ENCODE measurements at regions not wholly inside any gene's neighbourhood (a gene's known extent, or its start where the extent isn't known, plus 50 kb on each side); places are given as distances from the start of the nearest gene placed in this dataset.
"Not testable (repeated sequence)": the region's sequence is repeated elsewhere in the genome, so short reads cannot be mapped to it uniquely, and the experiment has no call there.

DNA sequence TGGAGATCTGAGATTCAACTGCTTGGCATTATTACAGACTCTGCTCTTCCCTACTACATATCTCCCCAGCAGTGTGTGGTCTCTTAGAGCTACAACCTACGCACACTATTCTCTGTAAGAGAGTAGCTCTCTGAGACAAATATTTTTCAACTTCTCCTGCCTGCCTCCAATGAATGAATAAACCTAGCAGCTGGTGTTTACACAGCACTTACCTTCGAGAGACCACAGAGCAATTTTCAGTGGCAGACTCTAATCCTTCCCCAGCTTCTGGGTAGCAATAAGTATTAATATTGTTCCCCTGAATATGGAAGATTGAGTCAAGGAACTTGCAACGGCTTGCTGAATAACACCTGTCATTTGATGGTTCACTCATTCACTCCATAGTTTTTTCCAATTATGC lies 350.9 kb upstream of the SPAG17 start:
- H3K4me3 ChIP-seq (replicated peaks in 1 of 3; ENCODE audit: insufficient read depth in 1 of 3, low read depth in 2 of 3, low read length in 3 of 3) = no peak overlapping the region
- ATAC-seq = no peak

DNA sequence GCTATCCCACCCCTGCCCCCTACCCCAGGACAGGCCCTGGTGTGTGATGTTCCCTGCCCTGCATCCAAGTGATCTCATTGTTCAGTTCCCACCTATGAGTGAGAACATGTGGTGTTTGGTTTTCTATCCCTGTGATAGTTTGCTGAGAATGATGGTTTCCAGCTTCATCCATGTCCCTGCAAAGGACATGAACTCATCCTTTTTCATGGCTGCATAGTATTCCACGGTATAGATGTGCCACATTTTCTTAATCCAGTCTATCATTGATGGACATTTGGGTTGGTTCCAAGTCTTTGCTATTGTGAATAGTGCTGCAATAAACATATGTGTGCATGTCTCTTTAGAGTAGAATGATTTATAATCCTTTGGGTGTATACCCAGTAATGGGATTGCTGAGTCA lies 326.9 kb upstream of the SPAG17 start:
- FAIRE-seq; H3K36me3 ChIP-seq (replicated peaks in 1 of 2; ENCODE audit: control insufficient read depth in 1 of 2, insufficient read depth in 2 of 2, low read length in 2 of 2); CTCF ChIA-PET (ENCODE audit: low intra/inter-chr PET ratio, low total read pairs); H3K4me3 ChIP-seq (replicated peaks in 1 of 3; ENCODE audit: insufficient read depth in 1 of 3, low read depth in 2 of 3, low read length in 3 of 3); intact Hi-C loops (cut with micrococcal nuclease; ENCODE audit: unreplicated experiment); BruUV-seq (replicated peaks); H4K20me1 ChIP-seq (ENCODE audit: insufficient read depth, low read length); H2AFZ ChIP-seq (ENCODE audit: low read length); H3K4me2 ChIP-seq (ENCODE audit: low read depth, low read length); H3K79me2 ChIP-seq (ENCODE audit: insufficient read depth, low read length); H3K4me1 ChIP-seq (ENCODE audit: insufficient read depth, low read length); DNase-seq (ENCODE audit: low spot score); POLR2A ChIA-PET; H3K27me3 ChIP-seq (ENCODE audit: control insufficient read depth in 1 of 2, insufficient read depth in 2 of 2, low read length in 2 of 2); in situ Hi-C loops (cut with HindIII; ENCODE audit: extremely low pct_ligation_motif_present, low pct_unique_long_range_greater_than_20kb); H3K9me3 ChIP-seq (ENCODE audit: low read length); H3K27ac ChIP-seq (ENCODE audit: extremely low read length, insufficient read depth, low read length); ATAC-seq; H3K9ac ChIP-seq (ENCODE audit: insufficient read depth, low read depth, low read length): not testable (repeated sequence)
- whole genome bisulfite sequencing (ENCODE audit: low lambda C conversion rate) = 0% methylated on average over 1 of the region's 1 CpG

More for the DNA sequence above, 350.9 kb upstream of the SPAG17 start:
- Histone ChIP-seq H4K20me1 (ENCODE audit: insufficient read depth, low read length) (no peaks in the 10 kb centered on the region), H3K79me2 (ENCODE audit: insufficient read depth, low read length) (no peaks in the 10 kb centered on the region), H3K9ac (ENCODE audit: insufficient read depth, low read depth, low read length) (no peak overlapping the region), H2AFZ (ENCODE audit: low read length) (no peak overlapping the region), H3K4me1 (ENCODE audit: insufficient read depth, low read length) (no peaks in the 10 kb centered on the region), H3K27ac (ENCODE audit: extremely low read length, insufficient read depth, low read length) (no peak overlapping the region), H3K36me3 (replicated peaks in 1 of 2; ENCODE audit: control insufficient read depth in 1 of 2, insufficient read depth in 2 of 2, low read length in 2 of 2) (no peaks in the 10 kb centered on the region), H3K4me2 (ENCODE audit: low read depth, low read length) (no peak overlapping the region), H3K9me3 (ENCODE audit: low read length) (no peaks in the 10 kb centered on the region), H3K27me3 (ENCODE audit: control insufficient read depth in 1 of 2, insufficient read depth in 2 of 2, low read length in 2 of 2) (no peaks in the 10 kb centered on the region)
- CTCF ChIA-PET (ENCODE audit: low intra/inter-chr PET ratio, low total read pairs) = no interaction called here
- no TSS peak for BruUV-seq (replicated peaks)
- in situ Hi-C loops (cut with HindIII; ENCODE audit: extremely low pct_ligation_motif_present, low pct_unique_long_range_greater_than_20kb) (no loop called here), intact Hi-C loops (cut with micrococcal nuclease; ENCODE audit: unreplicated experiment) (no loop called here)
- TF ChIP-seq ZNF431 (CRISPR knock-in tag; IDR thresholded peaks at IDR 0.05; ENCODE audit: borderline replicate concordance, low read depth) (no peak), RELA (CRISPR knock-in tag; IDR thresholded peaks at IDR 0.05) (no peak), DR1 (CRISPR knock-in tag; IDR thresholded peaks at IDR 0.05) (no peak), ZNF777 (CRISPR knock-in tag; IDR thresholded peaks at IDR 0.05) (no peak)
- FAIRE-seq (no peak), DNase-seq (ENCODE audit: low spot score) (no peak)
- POLR2A ChIA-PET = no interaction called here
- 0% methylated on average over 3 of the region's 3 CpGs for WGBS (ENCODE audit: low lambda C conversion rate)
